ENCODE measurements at regions not wholly inside any gene's neighbourhood (a gene's known extent, or its start where the extent isn't known, plus 50 kb on each side); places are given as distances from the start of the nearest gene placed in this dataset.

DNA sequence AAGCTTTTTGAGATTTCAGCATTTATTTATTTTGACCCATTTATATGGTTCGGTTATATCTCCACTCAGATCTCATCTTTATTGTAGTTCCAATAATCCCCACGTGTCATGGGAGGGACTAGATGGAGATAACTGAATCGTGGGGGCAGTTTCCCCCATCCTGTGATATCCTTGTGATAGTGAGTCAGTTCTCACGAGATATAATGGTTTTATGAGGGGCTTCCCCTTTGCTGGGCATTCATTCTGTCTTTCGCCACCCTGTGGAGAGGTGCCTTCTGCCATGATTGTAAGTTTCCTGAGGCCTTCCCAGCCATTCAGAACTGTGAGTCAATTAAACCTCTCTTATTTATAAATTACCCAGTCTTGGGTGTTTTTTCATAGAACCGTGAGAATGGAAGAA is 96.5 kb upstream of the PCSK1 start:
- WGBS (ENCODE audit: extremely low coverage, insufficient read length, low lambda C conversion rate) = no CpG with 5 or more reads among the region's 6 CpGs
- Histone ChIP-seq H3K27me3 (ENCODE audit: insufficient read depth, low read length) (no peaks in the 10 kb centered on the region), H2BK12ac (ENCODE audit: insufficient read length, low read depth, low read length) (no peak overlapping the region), H3K4me1 (ENCODE audit: insufficient read depth, low read length) (no peaks in the 10 kb centered on the region), H3K79me2 (ENCODE audit: insufficient read depth, low read length) (no peaks in the 10 kb centered on the region), H3K4ac (ENCODE audit: low read depth, low read length) (no peak overlapping the region), H3K56ac (ENCODE audit: insufficient read length, low read depth, low read length) (no peak overlapping the region), H2AFZ (ENCODE audit: low read length) (no peak overlapping the region), H4K20me1 (ENCODE audit: control insufficient read depth, insufficient read depth, insufficient read length) (no peaks in the 10 kb centered on the region), H3K23me2 (ENCODE audit: insufficient read length, low read depth, low read length, poor library complexity, severe bottlenecking) (no peaks in the 10 kb centered on the region), H2BK5ac (ENCODE audit: insufficient read length, low read length) (no peak overlapping the region), H3K9me3 (ENCODE audit: control insufficient read depth, low read depth, low read length) (no peaks in the 10 kb centered on the region), H2BK15ac (ENCODE audit: low read depth, low read length) (no peak overlapping the region), H4K91ac (ENCODE audit: insufficient read length, low read depth, low read length) (no peak overlapping the region), H3K27ac (ENCODE audit: insufficient read length, low read depth, low read length) (no peak overlapping the region), H3T11ph (ENCODE audit: low read length) (no peak overlapping the region), H2AK5ac (ENCODE audit: insufficient read length, low read length) (no peak overlapping the region), H2BK120ac (ENCODE audit: low read depth, low read length, poor library complexity, severe bottlenecking) (no peak overlapping the region), H3K79me1 (ENCODE audit: insufficient read depth, low read depth, low read length, poor library complexity, severe bottlenecking) (no peaks in the 10 kb centered on the region), H3K14ac (ENCODE audit: insufficient read depth, low read length) (no peak overlapping the region), H4K8ac (replicated peaks; ENCODE audit: insufficient read length, low read depth, low read length) (no peak overlapping the region), H2BK20ac (ENCODE audit: low read depth, low read length, poor library complexity, severe bottlenecking) (no peak overlapping the region), H4K5ac (ENCODE audit: insufficient read length, low read depth, low read length) (no peak overlapping the region), H3K9ac (ENCODE audit: extremely low read depth, insufficient read length, low read length) (no peak overlapping the region), H3K23ac (ENCODE audit: insufficient read length, low read depth, low read length) (no peak overlapping the region), H3K4me2 (ENCODE audit: insufficient read depth, insufficient read length, low read length) (no peak overlapping the region), H3K18ac (ENCODE audit: insufficient read length, low read depth, low read length) (no peak overlapping the region)
- no peak for DNase-seq
- TF ChIP-seq, protein P1, sequence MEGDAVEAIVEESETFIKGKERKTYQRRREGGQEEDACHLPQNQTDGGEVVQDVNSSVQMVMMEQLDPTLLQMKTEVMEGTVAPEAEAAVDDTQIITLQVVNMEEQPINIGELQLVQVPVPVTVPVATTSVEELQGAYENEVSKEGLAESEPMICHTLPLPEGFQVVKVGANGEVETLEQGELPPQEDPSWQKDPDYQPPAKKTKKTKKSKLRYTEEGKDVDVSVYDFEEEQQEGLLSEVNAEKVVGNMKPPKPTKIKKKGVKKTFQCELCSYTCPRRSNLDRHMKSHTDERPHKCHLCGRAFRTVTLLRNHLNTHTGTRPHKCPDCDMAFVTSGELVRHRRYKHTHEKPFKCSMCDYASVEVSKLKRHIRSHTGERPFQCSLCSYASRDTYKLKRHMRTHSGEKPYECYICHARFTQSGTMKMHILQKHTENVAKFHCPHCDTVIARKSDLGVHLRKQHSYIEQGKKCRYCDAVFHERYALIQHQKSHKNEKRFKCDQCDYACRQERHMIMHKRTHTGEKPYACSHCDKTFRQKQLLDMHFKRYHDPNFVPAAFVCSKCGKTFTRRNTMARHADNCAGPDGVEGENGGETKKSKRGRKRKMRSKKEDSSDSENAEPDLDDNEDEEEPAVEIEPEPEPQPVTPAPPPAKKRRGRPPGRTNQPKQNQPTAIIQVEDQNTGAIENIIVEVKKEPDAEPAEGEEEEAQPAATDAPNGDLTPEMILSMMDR (conservative IDR thresholded peaks at IDR 0.05) = no peak
- no peaks in the 10 kb centered on the region for H3K27me3 Mint-ChIP-seq (ENCODE audit: low read depth)
- no peak overlapping the region for H3K4me3 Mint-ChIP-seq
- H3K4me1 Mint-ChIP-seq = peaks cover 0 to 6% of the 10 kb centered on the region in 2 experiments; a peak in 1 of 4 replicates
- H3K9me3 Mint-ChIP-seq = no peaks in the 10 kb centered on the region
- H3K36me3 Mint-ChIP-seq (ENCODE audit: insufficient read depth in 1 of 3, low read depth in 3 of 3) = no peaks in the 10 kb centered on the region
- no peak overlapping the region for H3K27ac Mint-ChIP-seq

Data from H9 (cell line).